ENCODE measurements at regions not wholly inside any gene's neighbourhood (a gene's known extent, or its start where the extent isn't known, plus 50 kb on each side); places are given as distances from the start of the nearest gene placed in this dataset.
"Not testable (repeated sequence)": the region's sequence is repeated elsewhere in the genome, so short reads cannot be mapped to it uniquely, and the experiment has no call there.

GRCh38 chr21:14903172-14903865, 161.5 kb downstream of the NRIP1 start:
- no peak for DNase-seq

GRCh38 chr21:14901482-14901958, 163.3 kb downstream of the NRIP1 start:
- DNase-seq = no peak

GRCh38 chr21:14900611-14901010, 164.2 kb downstream of the NRIP1 start:
- no peak for DNase-seq

- no peak for DNase-seq
Measured at GRCh38 chr21:14900058-14900457, 164.7 kb downstream of the NRIP1 start.

GRCh38 chr21:14895792-14896191, 169.0 kb downstream of the NRIP1 start:
- DNase-seq = no peak

- no peak for DNase-seq
Measured at GRCh38 chr21:14890141-14890540, 174.7 kb downstream of the NRIP1 start.

- no peak for DNase-seq
Measured at GRCh38 chr21:14889080-14889810, 175.6 kb downstream of the NRIP1 start.

- DNase-seq = no peak
Measured at GRCh38 chr21:14888202-14888601, 176.6 kb downstream of the NRIP1 start.

GRCh38 chr21:14886001-14886400, 178.8 kb downstream of the NRIP1 start:
- DNase-seq = no peak

- DNase-seq = no peak
Measured at GRCh38 chr21:14883351-14883750, 181.4 kb downstream of the NRIP1 start.

GRCh38 chr21:14882545-14882944, 182.3 kb downstream of the NRIP1 start:
- DNase-seq = not testable (repeated sequence)

GRCh38 chr21:14881863-14882499, 182.8 kb downstream of the NRIP1 start:
- DNase-seq = no peak

GRCh38 chr21:14880922-14881321, 183.9 kb downstream of the NRIP1 start:
- DNase-seq = no peak

- DNase-seq = no peak
Measured at GRCh38 chr21:14879458-14879857, 185.3 kb downstream of the NRIP1 start.

- DNase-seq = no peak
Measured at GRCh38 chr21:14878971-14879370, 185.8 kb downstream of the NRIP1 start.

- no peak for DNase-seq
Measured at GRCh38 chr21:14877581-14878228, 187.1 kb downstream of the NRIP1 start.

GRCh38 chr21:14876524-14876840, 188.3 kb downstream of the NRIP1 start:
- no peak for DNase-seq

- no peak for DNase-seq
Measured at GRCh38 chr21:14875704-14876523, 188.9 kb downstream of the NRIP1 start.

GRCh38 chr21:14875186-14875585, 189.6 kb downstream of the NRIP1 start:
- no peak for DNase-seq

- DNase-seq = no peak
Measured at GRCh38 chr21:14874379-14874778, 190.4 kb downstream of the NRIP1 start.

GRCh38 chr21:14871861-14872260, 192.9 kb downstream of the NRIP1 start:
- no peak for DNase-seq

GRCh38 chr21:14870853-14871149, 194.0 kb downstream of the NRIP1 start:
- DNase-seq = no peak
